Dendritic cell treated with granulocyte-macrophage colony-stimulating factor and Interleukin-4, amounts not matched to agents 40 ng/mL and 50 ng/mL, for 4 days (primary cell): ENCODE measurements at regions not wholly inside any gene's neighbourhood (a gene's known extent, or its start where the extent isn't known, plus 50 kb on each side); places are given as distances from the start of the nearest gene placed in this dataset.

ENCODE experiments used
- H3K27ac Mint-ChIP-seq: one replicate; pipeline ENCODE4 v1.8.0; 2022; ENCODE audit warnings: mild to moderate bottlenecking, mixed read lengths
- H3K27me3 Mint-ChIP-seq: one replicate; pipeline ENCODE4 v1.8.0; 2022; ENCODE audit warnings: mild to moderate bottlenecking, mixed read lengths
- H3K36me3 Mint-ChIP-seq: one replicate; pipeline ENCODE4 v1.8.0; 2022; ENCODE audit warnings: low read depth, mixed read lengths
- H3K4me1 Mint-ChIP-seq: one replicate; pipeline ENCODE4 v1.8.0; 2022; ENCODE audit warnings: low read depth, mixed read lengths
- H3K4me3 Mint-ChIP-seq: one replicate; pipeline ENCODE4 v1.8.0; 2022; ENCODE audit warnings: mild to moderate bottlenecking, moderate library complexity, mixed read lengths
- H3K9me3 Mint-ChIP-seq: one replicate; pipeline ENCODE4 v1.8.0; 2022; ENCODE audit warnings: mixed read lengths
- intact Hi-C: fragments of 100-400 bp; cut with micrococcal nuclease; formaldehyde crosslinking; loops from one replicate; pipeline ENCODE4 v1.15.0; 2022

GRCh38 chr4:188824553-188824952, 685.3 kb downstream of the TRIML1 start:
- no peaks in the 10 kb centered on the region for H3K4me1 Mint-ChIP-seq
- no peaks in the 10 kb centered on the region for H3K27me3 Mint-ChIP-seq
- no peak overlapping the region for H3K4me3 Mint-ChIP-seq
- H3K9me3 Mint-ChIP-seq: no peaks in the 10 kb centered on the region
- intact Hi-C loops: no loop called here
- no peaks in the 10 kb centered on the region for H3K36me3 Mint-ChIP-seq
- H3K27ac Mint-ChIP-seq: no peak overlapping the region

GRCh38 chr4:188826393-188826792, 687.2 kb downstream of the TRIML1 start:
- H3K4me3 Mint-ChIP-seq: no peak overlapping the region
- intact Hi-C loops: no loop called here
- H3K9me3 Mint-ChIP-seq: no peaks in the 10 kb centered on the region
- no peaks in the 10 kb centered on the region for H3K4me1 Mint-ChIP-seq
- H3K27me3 Mint-ChIP-seq: no peaks in the 10 kb centered on the region
- H3K27ac Mint-ChIP-seq: no peak overlapping the region
- no peaks in the 10 kb centered on the region for H3K36me3 Mint-ChIP-seq

- H3K4me1 Mint-ChIP-seq: no peaks in the 10 kb centered on the region
- intact Hi-C loops: no loop called here
- no peaks in the 10 kb centered on the region for H3K36me3 Mint-ChIP-seq
- H3K9me3 Mint-ChIP-seq: peaks cover 1% of the 10 kb centered on the region
- H3K27me3 Mint-ChIP-seq: no peaks in the 10 kb centered on the region
- H3K27ac Mint-ChIP-seq: no peak overlapping the region
- no peak overlapping the region for H3K4me3 Mint-ChIP-seq
These were observed 700.5 kb downstream of the TRIML1 start for GRCh38 chr4:188839704-188840103.

- H3K4me3 Mint-ChIP-seq: no peak overlapping the region
- no peaks in the 10 kb centered on the region for H3K4me1 Mint-ChIP-seq
- H3K9me3 Mint-ChIP-seq: peaks cover 11% of the 10 kb centered on the region
- no peaks in the 10 kb centered on the region for H3K27me3 Mint-ChIP-seq
- no peak overlapping the region for H3K27ac Mint-ChIP-seq
- intact Hi-C loops: no loop called here
- no peaks in the 10 kb centered on the region for H3K36me3 Mint-ChIP-seq
These were observed 702.3 kb downstream of the TRIML1 start for GRCh38 chr4:188841523-188841922.

DNA sequence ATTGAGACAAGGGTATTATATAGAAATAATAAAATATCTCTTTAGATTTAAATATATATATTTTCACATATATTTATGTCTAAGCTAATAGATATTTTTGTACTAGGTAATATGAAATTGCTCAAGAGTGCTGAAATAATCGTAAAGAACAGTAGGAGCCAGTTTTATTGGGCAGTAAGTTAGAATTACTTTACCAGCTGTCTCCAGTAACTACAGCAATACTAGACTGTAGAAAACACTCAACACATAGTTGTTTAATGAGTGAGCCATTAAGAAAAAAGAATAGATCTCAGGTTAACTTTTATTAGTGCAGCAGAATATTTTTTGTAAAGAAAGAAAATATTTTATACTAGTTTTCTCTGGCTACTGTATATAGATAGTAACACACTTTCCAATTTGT, 715.2 kb downstream of the TRIML1 start:
- peaks cover 35% of the 10 kb centered on the region for H3K9me3 Mint-ChIP-seq
- H3K36me3 Mint-ChIP-seq: no peaks in the 10 kb centered on the region
- H3K27me3 Mint-ChIP-seq: no peaks in the 10 kb centered on the region
- intact Hi-C loops: no loop called here
- H3K4me3 Mint-ChIP-seq: no peak overlapping the region
- no peak overlapping the region for H3K27ac Mint-ChIP-seq
- no peaks in the 10 kb centered on the region for H3K4me1 Mint-ChIP-seq

DNA sequence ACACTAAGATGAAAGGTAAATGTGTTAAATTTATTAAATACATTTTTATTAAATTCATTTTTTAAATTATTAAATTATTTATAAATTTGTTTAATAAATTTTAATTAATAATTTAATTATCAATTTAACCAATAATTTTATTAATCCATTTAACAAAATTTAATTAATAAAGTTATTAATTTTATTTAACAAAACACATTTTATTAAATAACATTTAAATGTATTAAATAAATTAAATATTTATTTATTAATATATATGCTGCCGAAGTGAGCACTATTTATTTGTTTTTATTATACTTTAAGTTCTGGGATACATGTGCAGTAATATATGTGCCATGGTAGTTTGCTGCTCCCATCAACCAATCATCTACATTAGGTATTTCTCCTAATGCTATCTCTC, 719.5 kb downstream of the TRIML1 start:
- no peaks in the 10 kb centered on the region for H3K27me3 Mint-ChIP-seq
- intact Hi-C loops: no loop called here

DNA sequence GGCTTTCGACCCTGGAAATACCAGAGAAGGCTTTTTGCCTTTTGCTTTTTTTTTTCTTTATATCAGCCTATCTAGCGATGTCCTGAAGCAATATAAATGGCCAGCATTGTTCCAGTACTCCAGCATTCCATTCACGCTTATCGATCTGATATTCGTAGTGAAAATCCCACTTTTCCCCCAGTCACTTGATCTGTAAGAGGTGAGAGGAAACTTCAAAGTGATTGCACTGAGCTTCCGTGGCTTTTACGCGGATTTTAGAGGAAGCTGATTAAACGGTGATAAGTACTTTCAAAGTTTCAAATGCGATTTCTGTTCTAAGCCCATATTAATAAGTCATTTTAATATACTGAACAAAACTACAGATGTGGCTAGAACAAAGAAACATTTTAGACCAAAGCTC, 725.5 kb downstream of the TRIML1 start:
- H3K4me3 Mint-ChIP-seq: no peak overlapping the region
- no peaks in the 10 kb centered on the region for H3K27me3 Mint-ChIP-seq
- no peak overlapping the region for H3K27ac Mint-ChIP-seq
- peaks cover 45% of the 10 kb centered on the region for H3K9me3 Mint-ChIP-seq
- no peaks in the 10 kb centered on the region for H3K36me3 Mint-ChIP-seq
- intact Hi-C loops: no loop called here
- no peaks in the 10 kb centered on the region for H3K4me1 Mint-ChIP-seq

More for the DNA sequence above, 719.5 kb downstream of the TRIML1 start:
- H3K27ac Mint-ChIP-seq: no peak overlapping the region
- H3K4me1 Mint-ChIP-seq: no peaks in the 10 kb centered on the region
- peaks cover 20% of the 10 kb centered on the region for H3K9me3 Mint-ChIP-seq
- H3K4me3 Mint-ChIP-seq: no peak overlapping the region
- no peaks in the 10 kb centered on the region for H3K36me3 Mint-ChIP-seq

DNA sequence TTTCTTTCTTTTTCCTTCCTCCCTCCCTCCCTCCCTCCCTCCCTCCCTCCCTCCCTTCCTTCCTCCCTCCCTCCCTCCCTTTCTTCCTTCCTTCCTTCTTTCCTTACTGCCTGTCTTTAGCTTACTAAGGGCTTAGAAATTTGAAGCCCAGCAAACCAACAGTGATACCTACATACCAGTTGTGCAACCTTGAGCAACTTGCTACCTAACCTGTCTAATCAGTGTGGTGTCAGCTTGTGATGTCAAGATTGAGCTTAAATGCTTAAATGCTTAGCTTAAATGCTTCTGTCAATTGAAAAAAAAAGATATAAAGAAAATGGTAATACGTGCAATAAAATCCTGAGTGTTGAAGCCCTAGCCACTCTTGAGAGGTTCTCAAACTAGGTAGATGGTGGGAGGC, 728.6 kb downstream of the TRIML1 start:
- intact Hi-C loops: no loop called here
- no peak overlapping the region for H3K27ac Mint-ChIP-seq
- H3K27me3 Mint-ChIP-seq: no peaks in the 10 kb centered on the region
- no peaks in the 10 kb centered on the region for H3K36me3 Mint-ChIP-seq
- H3K9me3 Mint-ChIP-seq: peaks cover 53% of the 10 kb centered on the region
- H3K4me1 Mint-ChIP-seq: no peaks in the 10 kb centered on the region
- H3K4me3 Mint-ChIP-seq: no peak overlapping the region

GRCh38 chr4:188869581-188869980, 730.3 kb downstream of the TRIML1 start:
- Mint-ChIP-seq H3K27me3 (no peaks in the 10 kb centered on the region), H3K4me3 (no peak overlapping the region), H3K4me1 (no peaks in the 10 kb centered on the region), H3K27ac (no peak overlapping the region), H3K36me3 (no peaks in the 10 kb centered on the region), H3K9me3 (peaks cover 51% of the 10 kb centered on the region)
- intact Hi-C loops: no loop called here

- peaks cover 59% of the 10 kb centered on the region for H3K9me3 Mint-ChIP-seq
These were observed 733.6 kb downstream of the TRIML1 start for GRCh38 chr4:188872809-188873208.

GRCh38 chr4:188876881-188877280, 737.6 kb downstream of the TRIML1 start:
- no peaks in the 10 kb centered on the region for H3K36me3 Mint-ChIP-seq
- intact Hi-C loops: no loop called here

More at GRCh38 chr4:188872809-188873208, 733.6 kb downstream of the TRIML1 start:
- no peak overlapping the region for H3K27ac Mint-ChIP-seq
- no peaks in the 10 kb centered on the region for H3K36me3 Mint-ChIP-seq
- no peak overlapping the region for H3K4me3 Mint-ChIP-seq
- no peaks in the 10 kb centered on the region for H3K27me3 Mint-ChIP-seq
- intact Hi-C loops: no loop called here
- no peaks in the 10 kb centered on the region for H3K4me1 Mint-ChIP-seq

DNA sequence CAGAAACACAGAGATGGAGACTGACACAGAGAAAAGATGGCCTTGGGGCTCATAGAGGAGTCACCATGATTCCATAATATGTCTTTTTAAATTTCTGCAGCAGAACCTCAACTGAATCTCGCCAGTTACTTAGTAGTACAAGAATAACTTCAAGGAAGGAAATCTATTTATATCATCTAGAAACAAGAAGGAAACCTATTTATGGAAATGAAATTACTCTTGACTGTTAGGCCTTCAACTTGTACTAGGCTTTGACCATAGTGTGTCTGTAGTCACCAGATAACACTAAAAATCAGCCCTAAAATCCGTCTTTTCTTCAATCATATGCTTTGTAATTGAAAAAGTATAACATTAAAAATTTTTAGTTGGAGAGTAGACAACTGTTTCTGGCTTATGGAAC, 740.4 kb downstream of the TRIML1 start:
- Mint-ChIP-seq H3K9me3 (peaks cover 47% of the 10 kb centered on the region), H3K27me3 (no peaks in the 10 kb centered on the region), H3K27ac (no peak overlapping the region), H3K36me3 (no peaks in the 10 kb centered on the region), H3K4me3 (no peak overlapping the region), H3K4me1 (no peaks in the 10 kb centered on the region)
- intact Hi-C loops: no loop called here

More at GRCh38 chr4:188876881-188877280, 737.6 kb downstream of the TRIML1 start:
- H3K27me3 Mint-ChIP-seq: no peaks in the 10 kb centered on the region
- no peak overlapping the region for H3K27ac Mint-ChIP-seq
- H3K9me3 Mint-ChIP-seq: peaks cover 52% of the 10 kb centered on the region
- no peak overlapping the region for H3K4me3 Mint-ChIP-seq
- no peaks in the 10 kb centered on the region for H3K4me1 Mint-ChIP-seq

DNA sequence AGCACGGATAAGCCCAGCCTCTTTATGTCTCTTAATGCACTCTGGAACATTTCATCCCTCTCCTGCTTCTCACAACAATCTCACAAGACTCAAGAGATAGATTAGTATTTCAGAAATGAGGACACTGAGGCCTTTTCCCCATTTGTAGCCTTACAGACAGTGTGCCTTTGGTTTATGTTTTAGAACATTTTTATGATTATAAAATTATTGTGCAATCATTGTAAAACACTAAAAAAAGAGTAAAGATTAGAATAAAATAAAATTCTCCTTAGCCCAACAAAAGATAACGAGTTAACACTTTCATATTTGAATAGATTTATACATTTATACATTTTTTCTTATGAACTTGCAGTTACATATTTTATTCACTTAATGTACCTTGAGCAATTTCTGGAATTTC, 748.7 kb downstream of the TRIML1 start:
- H3K4me3 Mint-ChIP-seq: no peak overlapping the region
- H3K9me3 Mint-ChIP-seq: peaks cover 7% of the 10 kb centered on the region
- intact Hi-C loops: no loop called here
- H3K4me1 Mint-ChIP-seq: no peaks in the 10 kb centered on the region
- no peaks in the 10 kb centered on the region for H3K27me3 Mint-ChIP-seq
- no peaks in the 10 kb centered on the region for H3K36me3 Mint-ChIP-seq
- H3K27ac Mint-ChIP-seq: no peak overlapping the region

- no peaks in the 10 kb centered on the region for H3K9me3 Mint-ChIP-seq
- H3K36me3 Mint-ChIP-seq: no peaks in the 10 kb centered on the region
- no peaks in the 10 kb centered on the region for H3K27me3 Mint-ChIP-seq
- H3K4me3 Mint-ChIP-seq: no peak overlapping the region
- no peak overlapping the region for H3K27ac Mint-ChIP-seq
- intact Hi-C loops: no loop called here
- no peaks in the 10 kb centered on the region for H3K4me1 Mint-ChIP-seq
These were observed 753.6 kb downstream of the TRIML1 start for GRCh38 chr4:188892837-188893236.

DNA sequence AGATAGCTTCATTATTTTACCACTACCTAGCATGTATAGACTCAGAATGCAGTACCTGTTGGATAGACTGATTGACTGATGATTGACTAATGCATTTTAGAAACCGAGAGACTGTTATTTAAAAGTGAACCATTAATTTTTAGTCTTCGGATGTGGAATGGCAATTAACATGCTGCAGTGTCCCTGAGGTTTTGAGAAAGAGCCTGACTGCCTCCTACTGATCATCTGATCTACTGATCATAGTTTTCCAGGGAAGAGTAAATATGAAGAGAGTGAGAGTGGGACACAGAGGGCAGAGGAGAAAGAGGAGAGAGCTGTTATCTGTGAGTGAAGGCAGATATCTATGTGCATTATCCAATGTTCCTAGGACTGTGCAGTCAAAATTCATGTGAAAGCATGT, 764.7 kb downstream of the TRIML1 start:
- peaks cover 11% of the 10 kb centered on the region for H3K9me3 Mint-ChIP-seq
- no peaks in the 10 kb centered on the region for H3K36me3 Mint-ChIP-seq
- no peak overlapping the region for H3K4me3 Mint-ChIP-seq
- no peaks in the 10 kb centered on the region for H3K4me1 Mint-ChIP-seq
- H3K27ac Mint-ChIP-seq: no peak overlapping the region
- no peaks in the 10 kb centered on the region for H3K27me3 Mint-ChIP-seq
- intact Hi-C loops: no loop called here
